ENCODE measurements at regions not wholly inside any gene's neighbourhood (a gene's known extent, or its start where the extent isn't known, plus 50 kb on each side); places are given as distances from the start of the nearest gene placed in this dataset.

DNA sequence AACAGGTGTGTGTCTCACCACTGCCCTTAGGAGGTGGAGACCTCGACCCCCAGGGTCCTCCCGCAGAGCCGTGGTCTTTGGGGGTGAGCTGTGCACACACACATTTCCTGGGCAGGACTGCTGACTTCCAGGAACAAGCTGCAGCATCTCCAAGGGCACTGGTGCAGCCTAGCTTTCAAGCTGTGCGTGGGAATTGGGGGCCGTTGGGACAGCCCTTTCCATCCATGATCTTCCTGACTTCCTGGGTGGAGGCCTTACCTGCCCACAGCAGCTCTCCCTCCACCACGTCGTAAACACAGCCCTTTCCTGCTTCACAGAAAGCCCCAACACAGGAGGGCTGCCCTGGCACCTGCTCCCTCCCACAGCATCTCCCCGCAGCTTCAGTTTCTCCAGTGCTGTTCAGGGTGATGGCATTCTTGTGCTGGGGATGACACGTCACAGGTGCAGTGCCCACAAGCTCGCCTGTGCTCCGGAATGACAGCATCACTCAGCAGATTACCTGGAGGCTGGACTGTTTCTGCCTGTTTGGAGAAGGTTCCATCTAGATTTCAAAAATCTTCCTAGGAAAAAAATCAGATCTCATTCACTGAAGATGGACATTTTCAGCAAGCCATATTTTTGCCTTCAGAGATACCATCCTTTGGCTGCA is 208.0 kb upstream of the PPP2R2D start:
- no peak for DNase-seq

DNA sequence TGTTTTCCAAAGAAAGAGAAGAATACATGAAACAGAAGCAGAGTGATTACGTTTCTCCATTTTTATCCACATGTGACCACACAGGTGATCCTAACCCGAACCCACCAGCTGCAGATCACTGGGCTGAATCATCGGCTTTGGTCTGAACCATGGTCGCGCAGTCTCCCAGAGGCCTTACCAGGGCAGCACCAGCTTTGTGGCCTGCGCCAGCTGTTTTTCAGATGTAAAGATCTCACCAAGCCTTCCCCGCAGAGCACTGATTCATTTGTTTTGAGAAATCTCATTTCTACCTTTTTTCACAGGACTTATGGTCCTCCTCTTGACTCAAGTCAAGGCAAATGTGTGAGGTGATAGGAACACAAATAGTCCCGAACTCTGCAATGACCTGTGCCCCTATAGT is 207.0 kb upstream of the PPP2R2D start:
- no peak for DNase-seq

DNA sequence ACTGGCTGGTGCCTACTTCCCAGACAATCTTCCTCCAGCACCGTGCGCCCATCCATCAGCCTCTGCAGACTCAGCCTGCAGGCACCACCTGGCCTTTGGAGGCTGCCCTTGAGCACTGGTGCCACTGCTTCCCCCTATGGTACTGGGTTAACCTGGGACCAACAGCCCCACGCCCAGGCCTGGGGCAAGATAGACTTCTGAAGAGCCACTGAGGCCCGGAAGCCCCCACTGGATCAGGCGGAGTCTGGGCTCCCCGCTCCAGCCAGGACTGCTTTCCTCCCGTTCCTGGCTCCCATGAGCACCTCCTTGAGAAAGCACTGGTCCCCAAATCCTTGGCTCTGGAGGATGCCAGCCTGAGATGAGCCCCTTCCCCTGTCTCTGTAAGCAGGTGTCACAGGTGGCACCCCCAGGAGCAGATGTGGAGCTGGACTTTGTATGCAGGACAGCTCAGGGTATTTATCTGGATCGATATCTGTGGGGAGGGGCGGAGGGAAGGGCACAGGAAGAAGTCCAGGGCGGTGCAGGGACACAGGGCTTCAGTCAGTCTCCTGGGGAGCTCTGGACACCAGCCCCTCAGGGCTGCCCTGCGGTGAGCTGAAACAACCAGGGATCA is 206.5 kb upstream of the PPP2R2D start:
- DNase-seq, result no peak

DNA sequence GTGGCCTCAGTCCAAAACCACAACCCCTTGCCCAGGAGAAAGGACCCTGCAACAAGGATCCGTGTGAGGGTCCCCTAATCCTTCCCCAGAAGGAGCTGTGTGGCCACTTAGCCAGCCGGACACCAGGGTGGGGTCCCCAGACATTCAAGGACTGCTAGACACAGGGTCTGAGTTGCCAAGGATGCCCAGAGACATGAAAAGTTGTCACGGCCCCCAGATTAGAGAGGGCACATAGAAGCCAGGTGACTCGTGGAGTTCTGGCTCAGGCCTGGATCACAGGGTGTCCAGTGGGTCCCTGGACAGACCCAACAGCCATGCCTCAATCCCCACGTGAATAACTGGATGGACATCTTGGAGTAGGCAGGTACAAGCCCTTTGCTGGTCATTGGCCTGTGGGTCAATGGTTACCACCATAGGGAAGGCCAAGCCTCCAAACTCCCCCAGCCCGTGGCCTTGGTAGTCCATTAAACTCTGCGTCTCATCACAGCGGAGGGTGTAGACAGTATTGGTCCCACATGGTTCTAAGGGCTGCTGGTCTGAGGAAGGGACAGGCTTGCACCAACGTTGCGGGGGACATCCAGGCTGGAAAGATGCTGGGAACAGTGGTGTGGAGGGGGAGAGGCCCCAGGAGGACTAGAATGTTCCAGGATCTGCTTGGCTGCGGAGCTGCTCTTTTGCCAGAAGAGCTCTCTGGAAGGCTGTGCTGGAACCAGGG is 205.9 kb upstream of the PPP2R2D start:
- DNase-seq, result no peak

DNA sequence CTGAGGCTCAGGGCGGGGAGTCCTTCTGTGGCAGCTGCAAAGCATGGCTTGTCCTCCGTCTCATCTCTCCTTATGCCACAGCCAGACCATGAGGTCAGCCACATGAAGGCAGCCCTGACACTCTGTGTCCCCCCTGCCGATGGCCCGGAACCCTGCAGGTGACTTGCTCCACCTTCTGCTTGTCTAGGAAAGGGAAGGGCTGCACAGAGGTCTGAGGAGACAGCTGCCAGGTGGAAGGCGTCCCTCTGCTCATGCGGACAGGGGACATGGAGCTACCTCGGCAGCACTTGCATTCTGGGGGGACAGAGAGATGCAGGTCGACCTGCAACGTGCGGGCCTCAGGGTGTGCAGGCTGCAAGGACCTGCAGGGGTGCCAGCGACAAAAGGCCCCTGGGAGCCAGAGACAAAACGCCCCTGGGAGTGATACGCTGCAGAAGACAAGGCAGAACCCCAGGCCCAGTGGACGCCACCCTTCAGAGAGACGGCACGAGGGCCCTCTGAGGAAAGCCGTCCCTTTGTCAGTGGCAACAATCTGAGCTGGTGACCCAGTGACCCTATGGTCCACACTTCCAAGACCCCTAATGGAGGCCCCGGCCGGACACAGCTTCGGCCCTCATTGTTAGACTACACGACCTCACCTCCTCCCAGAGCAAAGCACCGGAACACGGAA is 205.2 kb upstream of the PPP2R2D start:
- no peak for DNase-seq

DNA sequence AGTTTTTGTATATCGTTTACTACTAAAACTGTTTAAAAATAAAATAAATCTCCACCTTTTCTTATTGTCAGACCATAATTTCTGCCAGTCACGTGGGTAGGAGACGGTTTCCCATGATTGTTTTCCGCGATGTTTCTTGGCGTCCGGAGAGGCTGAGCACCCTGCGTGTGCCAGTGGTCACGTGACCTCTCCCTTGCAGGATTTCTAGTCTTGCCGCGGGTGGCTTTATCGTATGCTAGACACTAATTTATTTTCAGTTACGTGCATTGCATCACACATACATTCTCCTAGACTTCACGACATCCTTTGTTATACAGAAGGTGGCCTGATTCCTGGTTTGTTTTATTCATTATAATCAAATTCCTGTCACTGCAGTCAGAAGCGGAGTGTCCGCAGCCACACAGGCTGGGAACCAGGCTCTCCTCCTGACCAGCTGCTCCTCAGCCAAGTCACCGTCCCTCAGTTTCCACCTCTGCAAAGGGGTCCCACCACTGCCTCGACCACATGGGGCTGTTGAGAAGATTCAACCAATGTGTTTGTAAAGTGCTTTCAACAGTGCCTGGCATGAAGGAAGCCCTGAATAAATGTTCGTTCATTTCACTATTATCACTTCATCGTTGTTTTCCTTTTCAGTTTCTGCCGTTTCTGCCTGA is 203.2 kb upstream of the PPP2R2D start:
- DNase-seq, result no peak

DNA sequence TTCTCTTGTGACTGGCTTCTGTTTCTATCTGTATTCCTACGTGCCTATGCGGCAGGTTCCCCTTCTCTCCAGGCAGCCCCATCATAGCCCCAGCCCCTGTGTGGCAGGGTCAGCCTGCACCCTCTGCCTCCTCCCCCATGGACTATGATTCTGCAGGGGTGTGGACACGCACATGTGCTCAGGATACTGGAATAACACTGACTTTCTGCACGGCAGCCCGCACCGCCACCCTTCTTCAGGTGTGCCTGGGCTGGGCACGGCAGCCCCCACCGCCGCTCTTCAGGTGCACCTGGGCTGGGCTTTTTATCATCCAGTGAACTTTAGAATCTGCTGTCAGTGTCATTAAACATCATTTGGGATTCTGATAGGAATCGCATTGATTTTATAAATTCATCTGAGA is 202.6 kb upstream of the PPP2R2D start:
- DNase-seq, result no peak

DNA sequence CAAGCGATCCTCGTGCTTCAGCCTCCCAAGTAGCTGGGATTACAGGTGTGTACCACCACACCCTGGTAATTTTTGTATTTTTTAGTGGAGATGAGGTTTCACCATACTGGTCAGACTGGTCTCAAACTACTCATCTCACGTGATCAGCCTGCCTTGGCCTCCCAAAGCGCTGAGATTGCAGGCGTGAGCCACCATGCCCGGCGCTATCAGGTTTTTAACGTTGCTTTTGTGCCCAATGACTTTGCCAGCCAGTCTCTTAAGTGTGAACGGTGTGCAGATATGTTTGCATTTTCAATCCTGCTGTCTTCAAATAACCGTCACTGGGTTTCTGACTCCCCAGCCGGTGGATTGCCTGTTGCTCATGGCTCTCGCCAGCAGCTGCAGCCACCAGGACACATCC is 201.8 kb upstream of the PPP2R2D start:
- DNase-seq, result no peak

DNA sequence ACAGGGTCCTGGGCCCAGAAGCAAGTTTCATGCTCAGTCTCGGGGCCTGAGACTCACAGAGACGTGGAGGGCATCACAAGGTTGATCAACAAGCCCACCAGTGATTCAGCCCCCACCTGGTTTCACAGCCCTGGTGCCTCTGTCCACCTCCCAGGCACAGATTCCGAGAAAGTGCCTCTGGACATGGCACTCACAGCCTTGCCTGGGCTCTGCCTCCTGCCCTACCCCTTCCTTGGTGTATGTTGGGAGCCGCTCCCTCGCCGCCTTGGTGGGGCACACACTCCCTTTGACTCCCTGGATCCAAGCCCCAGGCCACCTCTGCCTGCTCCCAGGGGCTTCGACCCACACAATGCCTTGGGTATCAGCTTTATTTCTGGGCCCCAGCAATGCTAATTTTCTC is 200.8 kb upstream of the PPP2R2D start:
- no peak for DNase-seq

DNA sequence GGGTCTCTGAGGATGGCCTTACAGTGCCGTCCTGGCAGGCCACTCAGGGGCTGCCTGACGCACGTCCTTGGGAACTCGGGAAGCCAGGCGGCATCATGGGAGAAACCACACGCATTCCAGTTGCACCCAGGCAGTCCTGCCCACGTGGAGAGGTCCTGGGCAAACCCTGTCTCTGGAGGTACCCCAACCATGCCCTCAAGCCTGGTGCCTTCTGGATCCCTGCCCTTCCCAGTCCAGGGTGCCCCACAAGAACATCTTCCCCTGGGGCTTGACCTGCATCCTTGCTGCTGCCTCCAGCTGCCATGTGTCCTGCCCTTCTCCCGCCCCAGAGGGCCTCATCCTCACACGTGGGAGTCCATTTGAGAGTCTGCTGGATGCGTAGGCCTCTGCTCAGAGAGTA is 200.3 kb upstream of the PPP2R2D start:
- no peak for DNase-seq

DNA sequence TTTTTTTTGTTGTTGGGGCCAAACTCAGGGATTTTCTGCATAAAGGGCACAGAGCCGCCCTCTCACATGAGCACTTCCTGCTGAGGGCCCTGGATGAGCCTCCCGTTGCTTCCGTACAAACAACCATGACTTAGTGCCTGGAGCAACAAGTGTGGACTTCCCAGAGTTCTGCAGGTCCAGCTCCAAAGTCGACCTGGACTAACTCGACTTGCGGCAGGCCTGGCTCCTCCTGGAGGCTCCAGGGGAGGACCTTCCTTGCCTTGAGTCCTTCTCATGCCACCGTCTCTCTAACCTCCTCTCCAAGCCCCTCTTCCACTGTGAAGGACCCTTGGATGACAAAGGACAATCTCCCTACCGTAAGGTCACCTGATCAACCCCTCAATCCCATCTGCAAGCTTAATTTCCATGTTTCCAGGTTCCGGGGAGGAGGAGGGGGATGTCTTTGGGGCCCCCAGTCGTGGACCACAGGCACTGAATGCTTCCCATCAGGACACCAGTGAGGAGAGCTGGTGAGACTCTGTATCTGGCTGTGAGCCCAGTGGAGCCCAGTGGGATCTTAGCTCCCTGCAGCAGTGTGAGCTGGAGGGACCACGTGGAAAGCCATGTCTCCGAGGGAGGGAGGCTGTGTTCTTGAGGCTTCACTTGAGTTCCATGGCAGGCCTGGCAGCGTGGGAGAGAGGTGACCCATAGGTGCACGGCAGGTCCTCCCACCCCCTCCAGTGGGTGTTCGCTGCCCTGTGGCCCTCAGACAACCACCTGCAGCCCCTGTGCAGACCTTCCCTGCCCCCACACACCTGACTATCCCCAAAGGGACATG is 199.5 kb upstream of the PPP2R2D start:
- DNase-seq, result no peak

DNA sequence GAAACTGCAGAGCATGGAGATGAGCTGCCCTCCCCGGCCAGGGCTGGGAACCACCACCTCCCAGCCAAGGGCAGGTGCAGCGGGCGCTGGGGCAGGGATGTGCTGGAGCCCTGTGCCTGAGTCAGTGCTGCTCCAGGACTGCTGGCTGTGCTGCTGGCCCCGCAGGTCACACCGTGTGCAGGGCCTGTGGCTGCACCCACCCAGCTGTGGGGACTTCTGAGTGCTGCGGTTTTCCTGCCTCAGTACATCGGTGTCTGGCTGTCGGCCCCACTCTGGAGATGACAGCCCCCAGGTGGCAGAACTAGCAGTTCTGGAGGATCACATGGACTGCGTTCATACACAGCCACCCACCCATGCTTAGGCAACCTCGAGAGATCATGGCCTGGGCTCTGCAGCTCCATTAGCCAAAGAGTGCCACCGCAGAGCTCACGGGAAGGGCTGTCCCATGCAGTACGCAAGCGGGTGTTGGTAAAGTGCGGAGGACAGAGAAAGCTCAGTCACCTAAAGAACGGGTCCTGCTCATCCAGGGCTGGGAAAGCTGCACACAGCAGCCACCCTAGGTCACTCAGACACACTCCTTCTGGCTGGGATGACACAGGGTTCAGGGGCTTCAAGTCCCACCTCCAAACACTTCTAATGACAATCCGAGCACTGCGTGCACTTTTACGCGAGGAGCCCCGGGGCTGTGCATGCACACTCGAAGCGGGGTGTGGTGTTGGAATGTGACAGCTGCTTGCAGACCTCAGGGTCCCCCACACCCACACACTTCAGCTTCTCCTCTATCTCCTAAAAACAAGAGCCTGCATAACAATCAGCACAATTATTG is 198.1 kb upstream of the PPP2R2D start:
- DNase-seq, result no peak

DNA sequence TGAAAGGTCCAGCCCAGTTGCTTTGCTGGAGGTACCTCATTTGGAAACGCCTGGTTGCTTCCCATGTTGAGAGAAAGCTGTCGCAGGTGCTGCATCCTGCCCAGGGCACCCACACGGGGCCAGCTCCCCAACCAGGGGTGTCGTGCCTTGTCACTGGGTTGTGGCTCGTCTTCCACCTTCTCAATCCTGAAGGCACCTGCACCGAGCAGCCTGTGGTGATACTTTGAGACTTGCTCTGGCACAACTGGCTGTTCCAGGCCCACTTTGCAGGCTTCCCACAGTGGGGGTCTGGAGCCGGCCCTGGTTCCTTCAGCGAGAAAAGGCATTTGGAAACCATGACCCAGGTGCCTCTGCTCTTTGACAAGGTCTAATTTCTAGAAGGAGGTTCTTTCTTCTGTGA is 197.3 kb upstream of the PPP2R2D start:
- DNase-seq, result no peak

DNA sequence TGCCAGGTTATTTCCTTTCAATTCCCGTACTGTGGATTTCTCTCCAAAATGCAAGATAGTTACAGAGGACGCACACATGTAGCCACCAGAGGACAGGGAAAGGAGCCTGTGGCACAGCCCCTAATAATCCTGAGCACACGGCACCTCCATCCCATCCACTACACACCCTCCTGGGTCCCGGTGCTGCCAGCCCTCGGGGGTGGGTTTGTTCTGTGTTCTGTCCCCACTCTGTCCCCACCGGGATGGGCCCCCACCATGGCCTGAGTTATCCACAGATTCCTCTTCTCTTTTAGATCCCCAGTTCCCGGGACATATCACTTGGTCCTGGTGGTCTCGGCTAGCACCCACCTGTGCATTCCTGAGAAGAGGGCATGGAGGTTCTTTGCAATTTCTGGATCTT is 196.9 kb upstream of the PPP2R2D start:
- no peak for DNase-seq

DNA sequence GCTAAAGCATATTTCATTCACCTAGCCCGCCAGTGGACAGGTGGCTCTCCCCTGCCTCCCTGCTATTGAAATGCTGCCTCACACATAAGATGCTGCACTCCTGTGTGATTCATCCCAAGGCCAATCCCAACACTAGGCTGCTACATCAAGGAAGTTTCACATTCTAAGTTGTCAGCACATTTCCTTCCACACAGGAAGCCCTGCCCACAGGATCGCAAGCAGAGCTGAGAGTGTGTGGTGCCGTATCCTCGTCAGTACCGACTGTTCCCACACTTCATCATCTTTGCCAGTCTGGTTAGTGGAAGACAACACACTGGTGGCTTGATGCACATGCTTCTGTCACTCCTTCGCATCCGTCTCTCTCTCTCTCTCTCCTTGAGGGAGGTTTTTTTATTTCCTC is 194.3 kb upstream of the PPP2R2D start:
- DNase-seq, result no peak

DNA sequence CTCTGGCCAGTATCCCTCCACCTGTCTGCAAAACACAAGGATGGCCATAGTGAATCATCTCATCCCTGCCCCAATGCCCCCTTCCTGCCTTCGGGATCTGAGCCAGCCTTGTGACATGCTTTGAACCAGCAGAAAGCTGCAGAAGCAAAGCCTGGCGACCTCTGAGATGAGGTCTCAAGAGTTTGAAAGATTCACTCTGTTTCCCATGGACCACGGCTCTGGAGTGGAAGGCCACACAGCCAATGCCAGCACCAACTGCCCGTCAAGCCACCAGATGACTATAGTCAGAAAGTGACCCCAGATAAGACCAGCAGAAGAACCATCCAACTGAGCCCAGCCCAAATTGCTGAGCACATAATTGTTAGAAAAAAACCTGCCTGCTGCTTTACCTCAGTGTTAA is 193.9 kb upstream of the PPP2R2D start:
- DNase-seq, result no peak

DNA sequence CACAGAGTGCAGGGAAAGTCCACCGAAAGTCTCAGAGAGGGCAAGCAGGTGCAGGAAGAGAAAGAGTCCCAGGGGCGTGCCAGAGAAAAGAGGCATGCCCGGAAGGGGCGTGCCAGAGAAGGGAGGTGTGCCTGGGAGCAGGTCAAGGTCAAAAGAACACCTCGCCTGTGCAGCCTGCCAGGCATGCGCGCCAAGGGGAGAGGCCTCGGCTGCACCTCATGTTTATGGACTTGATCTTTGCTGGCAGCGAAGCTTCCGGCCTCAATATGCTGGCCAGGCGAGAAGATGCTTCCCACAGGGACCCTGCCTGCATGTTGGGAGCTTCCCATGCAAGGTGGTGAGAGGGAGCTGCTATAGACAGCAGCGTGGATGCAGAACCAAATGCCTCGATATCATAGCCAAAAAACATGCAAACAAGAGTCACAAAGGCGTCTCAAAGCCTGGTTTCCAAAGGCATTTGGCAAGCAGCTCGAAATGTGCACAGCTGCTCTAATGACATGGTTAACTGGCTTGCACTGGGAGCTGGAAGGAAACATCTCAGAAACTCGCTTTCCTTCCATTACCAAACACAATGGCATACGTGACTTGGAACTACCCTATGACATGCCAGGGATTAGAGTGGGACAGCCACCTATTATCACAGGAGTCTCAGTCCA is 192.5 kb upstream of the PPP2R2D start:
- no peak for DNase-seq

DNA sequence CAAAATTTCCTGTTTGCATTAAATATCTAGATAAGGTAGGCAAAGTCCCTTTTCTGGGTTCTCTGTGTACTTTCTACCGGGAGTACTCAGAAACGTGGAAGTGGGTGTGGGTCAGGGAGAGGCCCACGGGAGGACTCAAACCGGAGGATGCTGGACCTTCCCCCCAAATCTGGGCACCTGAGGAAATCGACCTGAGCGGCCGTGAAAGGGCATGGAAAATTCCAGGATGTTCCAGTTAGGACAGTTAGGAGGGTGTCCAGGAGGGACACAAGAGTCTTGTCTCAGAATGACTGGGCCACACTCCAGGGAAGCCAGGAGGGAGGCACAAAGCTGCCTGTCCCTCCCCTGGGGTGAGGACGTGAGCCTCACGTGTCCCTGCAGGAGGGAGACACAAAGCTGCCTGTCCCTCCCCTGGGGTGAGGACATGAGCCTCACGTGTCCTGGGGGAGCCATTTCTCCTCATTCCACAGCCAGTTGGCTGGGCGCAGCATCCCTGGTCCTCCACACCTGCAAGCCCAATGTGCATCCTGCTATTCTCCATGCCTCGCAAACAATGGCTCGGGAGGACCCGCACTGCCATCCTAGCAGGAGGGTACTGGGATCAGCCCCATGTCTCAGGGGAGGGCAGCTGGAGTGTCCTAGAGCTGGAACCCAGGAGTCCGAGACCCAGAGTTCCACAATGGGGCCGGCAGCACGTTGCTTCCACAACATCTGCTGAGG is 190.5 kb upstream of the PPP2R2D start:
- DNase-seq, result no peak

DNA sequence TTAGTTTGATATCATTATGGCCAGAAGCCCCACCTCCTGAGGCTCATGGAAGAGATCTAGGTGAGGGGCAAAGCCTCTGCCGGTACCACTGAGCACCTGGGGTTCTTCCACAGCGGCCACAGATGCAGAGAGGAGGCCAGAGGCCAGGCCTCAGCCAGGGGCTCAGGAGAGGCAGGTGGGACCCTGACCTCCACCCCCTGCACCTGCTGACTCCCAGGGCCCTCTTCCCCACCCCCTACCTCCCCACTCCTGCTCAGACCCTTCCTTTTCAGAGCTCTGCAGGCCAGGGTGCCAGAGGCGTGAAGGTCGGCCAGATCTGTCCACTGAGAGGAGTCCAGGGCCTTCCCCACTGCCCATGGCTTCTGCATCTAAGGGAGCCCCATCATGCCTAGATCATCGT is 178.7 kb upstream of the PPP2R2D start:
- no peak for DNase-seq
